NCI-H1048 (cell line): ENCODE measurements at regions not wholly inside any gene's neighbourhood (a gene's known extent, or its start where the extent isn't known, plus 50 kb on each side); places are given as distances from the start of the nearest gene placed in this dataset.
"Not testable (repeated sequence)": the region's sequence is repeated elsewhere in the genome, so short reads cannot be mapped to it uniquely, and the experiment has no call there.

Experiments
- DNase-seq: peaks from one replicate; lab custom pipeline; 2025; lab: John Stamatoyannopoulos, UW

GRCh38 chr9:78438211-78438610, 141.3 kb downstream of the PSAT1 start:
- DNase-seq: no peak

- DNase-seq: no peak
These were observed 141.9 kb downstream of the PSAT1 start for GRCh38 chr9:78438780-78439179.

- no peak for DNase-seq
These were observed 142.4 kb downstream of the PSAT1 start for GRCh38 chr9:78439190-78439865.

- no peak for DNase-seq
These were observed 143.2 kb downstream of the PSAT1 start for GRCh38 chr9:78439866-78440830.

GRCh38 chr9:78441396-78441795, 144.5 kb downstream of the PSAT1 start:
- no peak for DNase-seq

GRCh38 chr9:78441822-78442431, 145.0 kb downstream of the PSAT1 start:
- DNase-seq: no peak

- not testable (repeated sequence) for DNase-seq
These were observed 145.7 kb downstream of the PSAT1 start for GRCh38 chr9:78442577-78442976.

GRCh38 chr9:78443946-78444345, 147.0 kb downstream of the PSAT1 start:
- no peak for DNase-seq

- DNase-seq: no peak
These were observed 152.2 kb downstream of the PSAT1 start for GRCh38 chr9:78448960-78449673.

GRCh38 chr9:78453450-78453849, 156.5 kb downstream of the PSAT1 start:
- DNase-seq: no peak

- DNase-seq: no peak
These were observed 165.7 kb downstream of the PSAT1 start for GRCh38 chr9:78462611-78463010.

GRCh38 chr9:78463750-78464149, 166.8 kb downstream of the PSAT1 start:
- DNase-seq: no peak

GRCh38 chr9:78468231-78468630, 171.3 kb downstream of the PSAT1 start:
- DNase-seq: no peak

GRCh38 chr9:78468974-78469576, 172.2 kb downstream of the PSAT1 start:
- no peak for DNase-seq

- DNase-seq: no peak
These were observed 173.3 kb downstream of the PSAT1 start for GRCh38 chr9:78470216-78470615.

GRCh38 chr9:78470741-78471140, 173.8 kb downstream of the PSAT1 start:
- DNase-seq: no peak

GRCh38 chr9:78472111-78472510, 175.2 kb downstream of the PSAT1 start:
- DNase-seq: no peak

- DNase-seq: no peak
These were observed 182.5 kb downstream of the PSAT1 start for GRCh38 chr9:78479441-78479840.

- DNase-seq: no peak
These were observed 189.7 kb downstream of the PSAT1 start for GRCh38 chr9:78486661-78487060.

GRCh38 chr9:78490231-78490630, 193.3 kb downstream of the PSAT1 start:
- no peak for DNase-seq

GRCh38 chr9:78491402-78491801, 194.5 kb downstream of the PSAT1 start:
- no peak for DNase-seq
